Muscle layer of colon (tissue), 2 donors: ENCODE measurements at regions not wholly inside any gene's neighbourhood (a gene's known extent, or its start where the extent isn't known, plus 50 kb on each side); places are given as distances from the start of the nearest gene placed in this dataset.
"Not testable (repeated sequence)": the region's sequence is repeated elsewhere in the genome, so short reads cannot be mapped to it uniquely, and the experiment has no call there.

Experiments used
- H3K27ac ChIP-seq: one replicate; pipeline ENCODE4 v1.7.0; 2013; ENCODE audit warnings: low read depth, mild to moderate bottlenecking, low read length, moderate library complexity
- H3K27me3 ChIP-seq, 2 donors: one replicate each; pipeline ENCODE4 v1.7.0; 2013; ENCODE audit warnings: low read length in 2 of 2, mild to moderate bottlenecking in 2 of 2; ENCODE audit not compliant: insufficient read depth in 2 of 2, control insufficient read depth in 1 of 2
- H3K36me3 ChIP-seq: one replicate; pipeline ENCODE4 v1.7.0; 2013; ENCODE audit warnings: mild to moderate bottlenecking, low read length; ENCODE audit not compliant: insufficient read depth
- H3K4me1 ChIP-seq: one replicate; pipeline ENCODE4 v1.7.0; 2013; ENCODE audit warnings: mild to moderate bottlenecking, low read length; ENCODE audit not compliant: insufficient read depth
- H3K4me3 ChIP-seq, 2 donors: one replicate each; pipeline ENCODE4 v1.7.0; 2013; ENCODE audit warnings: low read length in 2 of 2, low read depth in 1 of 2, mild to moderate bottlenecking in 1 of 2, moderate library complexity in 1 of 2
- H3K9ac ChIP-seq: one replicate; pipeline ENCODE4 v1.7.0; 2013; ENCODE audit warnings: low read length
- H3K9me3 ChIP-seq: one replicate; pipeline ENCODE4 v1.7.0; 2013; ENCODE audit warnings: mild to moderate bottlenecking, low read length
- donor health status: abdominal sarcoma.
- donor health status: Adenocarcinoma of cecum.

GRCh38 chr11:97745515-97746050, 1275.2 kb upstream of the CNTN5 start:
- Histone ChIP-seq H3K4me1 (no peaks in the 10 kb centered on the region), H3K36me3 (no peaks in the 10 kb centered on the region), H3K27me3 (no peaks in the 10 kb centered on the region), H3K9me3 (no peaks in the 10 kb centered on the region), H3K4me3 (no peak overlapping the region), H3K27ac (no peak overlapping the region), H3K9ac (no peak overlapping the region)

DNA sequence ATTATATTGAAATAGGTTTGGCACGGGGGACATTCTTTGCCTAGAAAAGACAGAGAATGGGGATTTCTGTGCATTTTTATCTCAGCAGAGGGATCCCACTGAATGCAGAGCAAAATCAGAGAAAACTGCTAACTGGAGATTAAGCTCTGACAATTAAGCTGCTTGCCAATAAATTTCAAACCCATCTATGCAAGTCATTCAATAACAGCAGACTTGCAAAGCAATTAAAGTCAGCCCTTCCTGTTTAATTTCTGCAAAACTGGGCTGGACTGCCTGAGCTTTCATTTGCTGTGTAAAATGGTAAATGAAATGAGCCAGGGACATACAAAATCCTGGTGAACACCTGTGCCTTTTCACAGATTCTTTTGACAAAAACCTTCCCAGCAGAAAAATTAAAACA, 1273.9 kb upstream of the CNTN5 start:
- H3K9me3 ChIP-seq: no peaks in the 10 kb centered on the region
- H3K36me3 ChIP-seq: no peaks in the 10 kb centered on the region
- H3K4me1 ChIP-seq: no peaks in the 10 kb centered on the region
- no peak overlapping the region for H3K27ac ChIP-seq
- no peaks in the 10 kb centered on the region for H3K27me3 ChIP-seq
- H3K9ac ChIP-seq: no peak overlapping the region
- no peak overlapping the region for H3K4me3 ChIP-seq

DNA sequence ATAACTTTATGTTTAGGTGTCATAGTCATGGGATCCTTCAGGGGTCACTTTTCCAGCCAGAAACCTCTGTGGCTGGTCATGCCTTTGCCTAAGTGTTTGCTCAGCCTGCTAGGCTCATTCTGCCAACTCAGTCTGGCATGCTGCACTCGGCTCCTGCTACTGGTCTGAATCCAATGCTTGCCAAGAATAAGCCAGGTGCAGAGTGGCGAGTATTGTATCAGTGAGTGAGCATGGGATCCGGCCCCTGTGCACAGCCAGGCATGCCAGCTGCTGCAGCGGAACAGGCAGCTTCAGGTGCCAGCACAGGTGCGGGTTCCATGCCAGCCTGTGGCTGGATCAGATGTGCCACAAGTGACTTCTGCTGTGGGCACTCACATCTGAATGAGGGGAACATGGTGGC, 1269.3 kb upstream of the CNTN5 start:
- Histone ChIP-seq H3K27ac (no peak overlapping the region), H3K4me1 (no peaks in the 10 kb centered on the region), H3K4me3 (no peak overlapping the region), H3K9me3 (no peaks in the 10 kb centered on the region), H3K9ac (no peak overlapping the region), H3K27me3 (no peaks in the 10 kb centered on the region), H3K36me3 (no peaks in the 10 kb centered on the region)

GRCh38 chr11:97751952-97752351, 1268.8 kb upstream of the CNTN5 start:
- no peaks in the 10 kb centered on the region for H3K36me3 ChIP-seq
- H3K27me3 ChIP-seq: no peaks in the 10 kb centered on the region
- no peaks in the 10 kb centered on the region for H3K9me3 ChIP-seq
- no peak overlapping the region for H3K4me3 ChIP-seq
- H3K9ac ChIP-seq: no peak overlapping the region
- no peaks in the 10 kb centered on the region for H3K4me1 ChIP-seq
- no peak overlapping the region for H3K27ac ChIP-seq

DNA sequence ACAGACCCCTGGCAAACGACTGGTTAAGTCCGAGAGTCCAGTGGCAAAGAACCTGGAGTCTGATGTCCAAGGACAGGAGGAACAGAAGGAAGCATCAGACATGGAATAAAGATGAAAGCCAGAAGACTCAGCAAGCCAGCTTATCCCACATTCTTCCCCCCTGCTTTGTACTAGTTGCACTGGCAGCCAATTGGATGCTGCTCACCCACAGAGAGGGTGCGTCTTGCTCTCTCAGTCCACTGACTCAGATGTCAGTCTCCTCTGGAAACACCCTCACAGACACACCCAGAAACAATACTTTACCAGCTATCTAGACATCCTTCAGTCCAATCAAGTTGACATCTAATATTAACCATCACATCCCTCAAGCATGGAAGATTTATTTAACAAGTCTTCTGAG, 1265.8 kb upstream of the CNTN5 start:
- H3K4me3 ChIP-seq: no peak overlapping the region
- H3K36me3 ChIP-seq: no peaks in the 10 kb centered on the region
- no peak overlapping the region for H3K9ac ChIP-seq
- H3K9me3 ChIP-seq: no peaks in the 10 kb centered on the region
- H3K27ac ChIP-seq: no peak overlapping the region
- H3K4me1 ChIP-seq: no peaks in the 10 kb centered on the region
- no peaks in the 10 kb centered on the region for H3K27me3 ChIP-seq

GRCh38 chr11:97756571-97757335, 1264.0 kb upstream of the CNTN5 start:
- Histone ChIP-seq H3K9ac (no peak overlapping the region), H3K9me3 (no peaks in the 10 kb centered on the region), H3K4me3 (no peak overlapping the region), H3K27ac (no peak overlapping the region), H3K4me1 (no peaks in the 10 kb centered on the region), H3K36me3 (no peaks in the 10 kb centered on the region), H3K27me3 (no peaks in the 10 kb centered on the region)

GRCh38 chr11:97761175-97761574, 1259.6 kb upstream of the CNTN5 start:
- Histone ChIP-seq H3K4me3 (no peak overlapping the region), H3K36me3 (no peaks in the 10 kb centered on the region), H3K27me3 (no peaks in the 10 kb centered on the region), H3K9me3 (no peaks in the 10 kb centered on the region), H3K9ac (no peak overlapping the region), H3K27ac (no peak overlapping the region), H3K4me1 (no peaks in the 10 kb centered on the region)

DNA sequence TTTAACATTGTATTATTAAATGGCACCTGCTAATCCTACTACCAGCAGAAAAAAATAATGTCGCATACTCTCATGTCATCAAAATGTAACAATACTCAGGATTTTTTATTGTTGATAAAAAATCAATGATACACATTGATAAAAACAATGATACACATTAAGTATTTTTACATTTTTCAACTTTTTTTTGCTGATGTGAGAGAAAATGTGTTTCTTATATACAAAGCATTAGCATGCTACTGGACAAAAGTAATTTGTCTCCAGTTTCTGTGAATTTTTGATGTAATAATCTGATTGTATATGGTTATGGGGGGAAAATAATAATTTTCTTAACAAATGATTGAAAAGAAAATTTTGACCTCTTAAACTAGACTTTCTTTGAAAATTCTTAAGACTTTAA, 1256.6 kb upstream of the CNTN5 start:
- Histone ChIP-seq H3K9ac (no peak overlapping the region), H3K9me3 (no peaks in the 10 kb centered on the region), H3K4me1 (no peaks in the 10 kb centered on the region), H3K27me3 (no peaks in the 10 kb centered on the region), H3K27ac (no peak overlapping the region), H3K36me3 (no peaks in the 10 kb centered on the region), H3K4me3 (no peak overlapping the region)

GRCh38 chr11:97764605-97765004, 1256.1 kb upstream of the CNTN5 start:
- Histone ChIP-seq H3K9me3 (no peaks in the 10 kb centered on the region), H3K9ac (no peak overlapping the region), H3K4me1 (no peaks in the 10 kb centered on the region), H3K27me3 (no peaks in the 10 kb centered on the region), H3K36me3 (no peaks in the 10 kb centered on the region), H3K27ac (no peak overlapping the region), H3K4me3 (no peak overlapping the region)

GRCh38 chr11:97770570-97770969, 1250.2 kb upstream of the CNTN5 start:
- no peak overlapping the region for H3K4me3 ChIP-seq
- H3K27ac ChIP-seq: no peak overlapping the region
- no peaks in the 10 kb centered on the region for H3K36me3 ChIP-seq
- no peaks in the 10 kb centered on the region for H3K27me3 ChIP-seq
- no peaks in the 10 kb centered on the region for H3K4me1 ChIP-seq
- no peak overlapping the region for H3K9ac ChIP-seq
- no peaks in the 10 kb centered on the region for H3K9me3 ChIP-seq

DNA sequence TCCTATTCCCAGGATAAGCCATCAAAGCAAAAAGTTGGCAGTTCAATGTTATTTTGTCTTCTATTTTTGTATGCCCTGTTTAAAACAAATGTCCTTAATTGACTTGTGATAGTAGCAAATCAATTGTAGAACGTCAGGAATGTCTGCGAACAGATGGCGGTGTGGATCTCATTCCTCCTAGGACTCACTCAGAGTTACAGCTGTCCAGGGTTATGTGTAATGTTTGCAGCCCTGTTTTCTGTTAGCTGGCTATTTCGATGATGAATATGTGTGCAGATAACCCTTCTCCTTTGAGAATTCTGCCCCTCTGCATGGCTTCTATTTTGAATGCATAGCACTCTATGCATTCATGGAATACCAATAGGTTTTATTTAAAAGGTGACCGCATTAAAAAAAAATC, 1248.0 kb upstream of the CNTN5 start:
- Histone ChIP-seq H3K4me3 (no peak overlapping the region), H3K27ac (no peak overlapping the region), H3K9me3 (no peaks in the 10 kb centered on the region), H3K36me3 (no peaks in the 10 kb centered on the region), H3K9ac (no peak overlapping the region), H3K4me1 (no peaks in the 10 kb centered on the region), H3K27me3 (no peaks in the 10 kb centered on the region)

DNA sequence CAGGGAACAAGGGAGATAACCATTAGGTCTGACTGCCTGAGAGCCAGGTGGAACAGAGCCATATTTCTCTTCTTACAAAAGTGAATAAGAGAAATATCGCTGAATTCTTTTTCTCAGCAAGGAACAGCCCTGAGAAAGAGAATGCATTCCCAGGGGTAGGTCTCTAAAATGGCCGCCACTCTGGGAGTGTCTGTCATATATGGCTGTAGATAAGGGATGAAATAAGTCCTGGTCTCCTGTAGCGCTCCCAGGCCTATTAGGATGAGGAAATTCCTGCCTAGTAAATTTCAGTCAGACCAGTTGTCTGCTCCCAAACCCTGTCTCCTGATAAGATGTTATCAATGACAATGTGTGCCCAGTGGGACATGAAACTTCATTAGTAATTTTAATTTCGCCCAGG, 1236.4 kb upstream of the CNTN5 start:
- H3K9me3 ChIP-seq, H3K27me3 ChIP-seq, H3K36me3 ChIP-seq, H3K9ac ChIP-seq, H3K27ac ChIP-seq, H3K4me3 ChIP-seq, H3K4me1 ChIP-seq: not testable (repeated sequence)
